Left ventricle myocardium inferior (tissue), 1 donor: ENCODE measurements at regions not wholly inside any gene's neighbourhood (a gene's known extent, or its start where the extent isn't known, plus 50 kb on each side); places are given as distances from the start of the nearest gene placed in this dataset.
A peak's percentile ranks its signal among the peaks of the same experiment; 100 is the strongest.

ENCODE experiments used
- DNase-seq: peaks from one replicate; pipeline ENCODE4 v3.0.0-alpha.2; 2020
- H3K27ac ChIP-seq: fragments of 200-600 bp; replicated peaks from 2 replicates; pipeline ENCODE4 v1.8.0; 2021
- H3K27me3 ChIP-seq: fragments of 200-600 bp; 2 replicates; pipeline ENCODE4 v1.8.0; 2021; ENCODE audit warnings: low read depth
- H3K36me3 ChIP-seq: fragments of 200-600 bp; 2 replicates; pipeline ENCODE4 v1.8.0; 2021
- H3K4me1 ChIP-seq: fragments of 200-600 bp; 2 replicates; pipeline ENCODE4 v1.8.0; 2021
- H3K4me3 ChIP-seq: fragments of 200-600 bp; 2 replicates; pipeline ENCODE4 v1.8.0; 2021; ENCODE audit warnings: mild to moderate bottlenecking, moderate library complexity
- H3K9me3 ChIP-seq: fragments of 200-600 bp; replicated peaks from 2 replicates; pipeline ENCODE4 v1.8.0; 2021
- intact Hi-C: fragments of 100-400 bp; cut with micrococcal nuclease; formaldehyde crosslinking; loops from one replicate; pipeline ENCODE4 v1.11.0; 2022
- TF ChIP-seq, protein P1 (sequence below): fragments of 200-600 bp; IDR thresholded peaks from 2 replicates; pipeline ENCODE4 v1.8.0; 2021; ENCODE audit warnings: antibody characterized with exemption, mild to moderate bottlenecking, borderline replicate concordance
- donor health status: DM: no; HTN: yes; CAD: no; lungs with severe emphysema.

DNA sequence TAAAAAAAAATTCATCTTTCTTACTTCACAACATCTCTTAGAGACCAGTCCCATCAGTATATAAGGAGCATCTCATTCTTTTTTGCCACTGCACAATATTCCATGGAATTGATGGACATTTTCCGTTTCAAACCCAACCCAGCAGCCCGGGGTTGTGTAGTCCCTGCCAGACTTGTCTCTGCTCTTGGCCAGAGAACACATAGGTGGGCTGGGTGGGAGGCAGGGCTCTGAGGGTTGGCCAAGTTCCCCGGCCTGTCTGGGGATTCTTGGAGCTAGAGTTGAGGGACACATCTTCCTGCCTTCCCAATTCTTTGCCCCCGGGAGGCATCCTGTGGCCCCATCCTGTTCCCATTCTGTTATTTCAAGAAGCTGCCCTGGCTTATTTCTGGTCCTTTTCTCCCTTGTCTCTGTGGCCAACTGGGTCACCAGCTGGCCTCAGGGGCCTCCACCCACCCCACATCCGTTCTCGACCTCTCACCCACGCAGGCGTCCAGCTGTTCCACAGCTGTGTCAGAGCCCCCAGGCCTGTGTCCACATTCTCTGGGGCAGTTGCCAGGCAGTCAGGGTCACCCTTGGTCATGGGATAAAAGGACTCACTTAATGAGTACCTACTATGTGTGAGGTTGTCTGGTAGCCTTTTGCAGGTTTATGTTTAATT is 52.0 kb upstream of the CCDC63 start:
- intact Hi-C loops, result no loop called here
- TF ChIP-seq, protein P1, sequence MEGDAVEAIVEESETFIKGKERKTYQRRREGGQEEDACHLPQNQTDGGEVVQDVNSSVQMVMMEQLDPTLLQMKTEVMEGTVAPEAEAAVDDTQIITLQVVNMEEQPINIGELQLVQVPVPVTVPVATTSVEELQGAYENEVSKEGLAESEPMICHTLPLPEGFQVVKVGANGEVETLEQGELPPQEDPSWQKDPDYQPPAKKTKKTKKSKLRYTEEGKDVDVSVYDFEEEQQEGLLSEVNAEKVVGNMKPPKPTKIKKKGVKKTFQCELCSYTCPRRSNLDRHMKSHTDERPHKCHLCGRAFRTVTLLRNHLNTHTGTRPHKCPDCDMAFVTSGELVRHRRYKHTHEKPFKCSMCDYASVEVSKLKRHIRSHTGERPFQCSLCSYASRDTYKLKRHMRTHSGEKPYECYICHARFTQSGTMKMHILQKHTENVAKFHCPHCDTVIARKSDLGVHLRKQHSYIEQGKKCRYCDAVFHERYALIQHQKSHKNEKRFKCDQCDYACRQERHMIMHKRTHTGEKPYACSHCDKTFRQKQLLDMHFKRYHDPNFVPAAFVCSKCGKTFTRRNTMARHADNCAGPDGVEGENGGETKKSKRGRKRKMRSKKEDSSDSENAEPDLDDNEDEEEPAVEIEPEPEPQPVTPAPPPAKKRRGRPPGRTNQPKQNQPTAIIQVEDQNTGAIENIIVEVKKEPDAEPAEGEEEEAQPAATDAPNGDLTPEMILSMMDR, result no peak
- Histone ChIP-seq H3K27ac (no peak overlapping the region), H3K9me3 (peaks cover 13% of the 10 kb centered on the region), H3K4me3 (no peak overlapping the region), H3K27me3 (no peaks in the 10 kb centered on the region), H3K4me1 (peaks cover 30% of the 10 kb centered on the region), H3K36me3 (no peaks in the 10 kb centered on the region)
- peak; percentile 82 for DNase-seq

DNA sequence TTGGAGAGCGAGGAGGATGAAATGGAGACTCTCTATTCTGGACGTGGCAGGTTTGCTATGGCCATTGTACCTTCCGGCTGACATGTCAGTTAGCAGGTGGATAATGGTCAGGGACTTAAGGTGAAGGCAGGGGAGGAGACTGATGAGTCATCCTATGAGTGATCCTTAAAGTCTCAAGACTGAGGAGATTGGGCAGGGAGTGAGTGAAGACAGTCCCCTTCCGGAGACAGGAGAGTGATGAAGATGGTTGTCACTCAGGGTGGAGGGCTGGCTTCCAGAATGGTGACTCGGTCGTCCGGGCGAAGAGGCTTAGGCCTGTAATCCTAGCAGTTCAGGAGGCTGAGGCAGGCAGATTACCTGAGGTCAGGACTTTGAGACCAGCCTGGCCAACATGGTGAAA is 49.8 kb upstream of the CCDC63 start:
- intact Hi-C loops, result no loop called here
- Histone ChIP-seq H3K27me3 (no peaks in the 10 kb centered on the region), H3K27ac (no peak overlapping the region)

More for the DNA sequence above, 49.8 kb upstream of the CCDC63 start:
- TF ChIP-seq, protein P1, result no peak
- no peak for DNase-seq
- H3K9me3 ChIP-seq, result peaks cover 32% of the 10 kb centered on the region
- peaks cover 10% of the 10 kb centered on the region for H3K4me1 ChIP-seq
- H3K4me3 ChIP-seq, result no peak overlapping the region
- no peaks in the 10 kb centered on the region for H3K36me3 ChIP-seq
